Parathyroid adenoma (tissue), 2 donors: ENCODE measurements at regions not wholly inside any gene's neighbourhood (a gene's known extent, or its start where the extent isn't known, plus 50 kb on each side); places are given as distances from the start of the nearest gene placed in this dataset.

Experiments used
- H2AFZ ChIP-seq: fragments of 300-600 bp; sonication (generic); one replicate; pipeline ENCODE4 v1.7.0; 2017; ENCODE audit warnings: antibody characterized with exemption, mild to moderate bottlenecking
- H3K27ac ChIP-seq: fragments of 300-600 bp; sonication (generic); one replicate; pipeline ENCODE4 v1.7.0; 2017
- H3K27me3 ChIP-seq: fragments of 300-600 bp; sonication (generic); one replicate; pipeline ENCODE4 v1.7.0; 2017; ENCODE audit warnings: low read length; ENCODE audit not compliant: control insufficient read depth, insufficient read depth
- H3K36me3 ChIP-seq: fragments of 300-600 bp; sonication (generic); one replicate; pipeline ENCODE4 v1.7.0; 2017; ENCODE audit warnings: low read length; ENCODE audit not compliant: control insufficient read depth, insufficient read depth
- H3K4me1 ChIP-seq: fragments of 300-600 bp; sonication (generic); one replicate; pipeline ENCODE4 v1.7.0; 2017; ENCODE audit warnings: control low read depth
- H3K4me2 ChIP-seq: fragments of 300-600 bp; sonication (generic); one replicate; pipeline ENCODE4 v1.7.0; 2017; ENCODE audit warnings: low read length
- H3K4me3 ChIP-seq: fragments of 300-600 bp; sonication (generic); one replicate; pipeline ENCODE4 v1.7.0; 2017; ENCODE audit warnings: low read depth, low read length
- H3K79me2 ChIP-seq: fragments of 300-600 bp; sonication (generic); one replicate; pipeline ENCODE4 v1.7.0; 2017; ENCODE audit warnings: control low read depth
- H3K9ac ChIP-seq: fragments of 300-600 bp; sonication (generic); one replicate; pipeline ENCODE4 v1.7.0; 2017; ENCODE audit warnings: mild to moderate bottlenecking
- H3K9me3 ChIP-seq: fragments of 300-600 bp; sonication (generic); one replicate; pipeline ENCODE4 v1.7.0; 2017; ENCODE audit warnings: low read length; ENCODE audit not compliant: control insufficient read depth
- CTCF ChIP-seq: fragments of 300-600 bp; sonication (generic); IDR thresholded peaks from one replicate; pipeline ENCODE4 v1.7.0; 2017; ENCODE audit warnings: antibody characterized with exemption, mild to moderate bottlenecking
- donor health status: primary hyperparathyroidism.

GRCh38 chr21:21801921-21802320 lies 803.7 kb downstream of the NCAM2 start:
- H2AFZ ChIP-seq, result no peak overlapping the region
- H3K27ac ChIP-seq, result no peak overlapping the region
- no peaks in the 10 kb centered on the region for H3K4me1 ChIP-seq
- no peaks in the 10 kb centered on the region for H3K27me3 ChIP-seq
- no peak overlapping the region for H3K4me2 ChIP-seq
- TF ChIP-seq CTCF, result no peak
- H3K36me3 ChIP-seq, result no peaks in the 10 kb centered on the region
- H3K79me2 ChIP-seq, result no peaks in the 10 kb centered on the region
- no peaks in the 10 kb centered on the region for H3K9me3 ChIP-seq
- no peak overlapping the region for H3K4me3 ChIP-seq
- H3K9ac ChIP-seq, result no peak overlapping the region

- H3K79me2 ChIP-seq, result no peaks in the 10 kb centered on the region
- TF ChIP-seq CTCF, result no peak
- H3K4me1 ChIP-seq, result no peaks in the 10 kb centered on the region
- H3K36me3 ChIP-seq, result no peaks in the 10 kb centered on the region
- H2AFZ ChIP-seq, result no peak overlapping the region
- no peaks in the 10 kb centered on the region for H3K27me3 ChIP-seq
- H3K4me3 ChIP-seq, result no peak overlapping the region
- no peaks in the 10 kb centered on the region for H3K9me3 ChIP-seq
- H3K4me2 ChIP-seq, result no peak overlapping the region
- H3K9ac ChIP-seq, result no peak overlapping the region
- H3K27ac ChIP-seq, result no peak overlapping the region
Measured at GRCh38 chr21:21806711-21807597, 808.7 kb downstream of the NCAM2 start.

- no peak for TF ChIP-seq CTCF
- no peak overlapping the region for H3K27ac ChIP-seq
- H3K27me3 ChIP-seq, result no peaks in the 10 kb centered on the region
- H3K9ac ChIP-seq, result no peak overlapping the region
- no peaks in the 10 kb centered on the region for H3K4me1 ChIP-seq
- H3K36me3 ChIP-seq, result no peaks in the 10 kb centered on the region
- H3K9me3 ChIP-seq, result no peaks in the 10 kb centered on the region
- H3K79me2 ChIP-seq, result no peaks in the 10 kb centered on the region
- H2AFZ ChIP-seq, result no peak overlapping the region
- H3K4me3 ChIP-seq, result no peak overlapping the region
- no peak overlapping the region for H3K4me2 ChIP-seq
Measured at GRCh38 chr21:21807598-21807903, 809.3 kb downstream of the NCAM2 start.

GRCh38 chr21:21813289-21813688 lies 815.1 kb downstream of the NCAM2 start:
- no peak overlapping the region for H3K4me3 ChIP-seq
- H3K27ac ChIP-seq, result no peak overlapping the region
- H3K27me3 ChIP-seq, result no peaks in the 10 kb centered on the region
- H3K79me2 ChIP-seq, result no peaks in the 10 kb centered on the region
- no peaks in the 10 kb centered on the region for H3K36me3 ChIP-seq
- H3K4me1 ChIP-seq, result no peaks in the 10 kb centered on the region
- no peaks in the 10 kb centered on the region for H3K9me3 ChIP-seq
- TF ChIP-seq CTCF, result no peak
- H3K9ac ChIP-seq, result no peak overlapping the region
- H2AFZ ChIP-seq, result no peak overlapping the region
- no peak overlapping the region for H3K4me2 ChIP-seq

- H3K9ac ChIP-seq, result no peak overlapping the region
- H2AFZ ChIP-seq, result no peak overlapping the region
- no peak overlapping the region for H3K4me2 ChIP-seq
- no peaks in the 10 kb centered on the region for H3K27me3 ChIP-seq
- no peaks in the 10 kb centered on the region for H3K4me1 ChIP-seq
- H3K4me3 ChIP-seq, result no peak overlapping the region
- no peaks in the 10 kb centered on the region for H3K36me3 ChIP-seq
- H3K27ac ChIP-seq, result no peak overlapping the region
- TF ChIP-seq CTCF, result no peak
- H3K9me3 ChIP-seq, result no peaks in the 10 kb centered on the region
- H3K79me2 ChIP-seq, result no peaks in the 10 kb centered on the region
Measured at GRCh38 chr21:21813934-21814333, 815.7 kb downstream of the NCAM2 start.
